Cardiac muscle cell (in vitro differentiated cells and primary cell): ENCODE measurements at regions not wholly inside any gene's neighbourhood (a gene's known extent, or its start where the extent isn't known, plus 50 kb on each side); places are given as distances from the start of the nearest gene placed in this dataset.

ENCODE experiments used
- DNase-seq, 2 donors: peaks; one replicate each; pipeline versions ENCODE4 v3.0.0 to v3.0.0-alpha.2; 2010 to 2017; ENCODE audit warnings: low read depth in 1 of 2, low spot score in 1 of 2
- H3K27ac ChIP-seq: fragments of 200-600 bp; sonication (generic); 2 replicates; pipeline ENCODE4 v1.5.1; 2016
- H3K27me3 ChIP-seq: fragments of 200-600 bp; sonication (generic); 2 replicates; pipeline ENCODE4 v1.6.0; 2016; ENCODE audit warnings: control low read depth
- H3K36me3 ChIP-seq: fragments of 200-600 bp; sonication (generic); 2 replicates; pipeline ENCODE4 v1.5.1; 2016; ENCODE audit warnings: control low read depth
- H3K4me1 ChIP-seq: fragments of 200-600 bp; sonication (generic); 2 replicates; pipeline ENCODE4 v1.8.1; 2017; ENCODE audit warnings: low read depth, mild to moderate bottlenecking, mixed run types
- H3K4me3 ChIP-seq: fragments of 200-600 bp; sonication (generic); 2 replicates; pipeline ENCODE4 v1.5.1; 2016; ENCODE audit warnings: mild to moderate bottlenecking
- H3K9me3 ChIP-seq: fragments of 200-600 bp; sonication (generic); 2 replicates; pipeline ENCODE4 v1.5.1; 2017; ENCODE audit warnings: low read depth, mild to moderate bottlenecking, control low read depth
- TF ChIP-seq, protein P1 (sequence below): IDR thresholded peaks from 2 replicates; pipeline ENCODE4 v1.5.1; 2012; ENCODE audit warnings: low read depth, mild to moderate bottlenecking, low read length

DNA sequence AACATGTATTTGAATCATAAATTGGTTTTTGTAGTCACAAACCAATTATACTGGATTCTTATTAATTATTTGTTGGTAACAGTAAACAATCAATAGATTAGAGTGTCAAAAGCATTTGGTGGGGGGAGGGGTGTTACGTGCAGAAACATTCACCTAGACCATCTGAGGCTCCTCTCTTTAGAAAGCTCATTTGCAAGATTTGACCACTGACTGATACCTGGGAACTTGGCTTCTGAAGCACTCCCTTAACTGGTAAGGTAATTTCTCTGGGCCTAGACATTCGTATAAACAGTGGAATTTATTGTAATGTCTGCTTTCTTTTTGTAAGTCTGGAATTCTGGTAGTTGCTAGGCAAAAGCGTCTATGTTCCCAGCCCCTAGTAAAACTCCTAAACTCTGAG is 243.8 kb upstream of the GBE1 start:
- H3K4me3 ChIP-seq, result no peak overlapping the region
- TF ChIP-seq, protein P1, sequence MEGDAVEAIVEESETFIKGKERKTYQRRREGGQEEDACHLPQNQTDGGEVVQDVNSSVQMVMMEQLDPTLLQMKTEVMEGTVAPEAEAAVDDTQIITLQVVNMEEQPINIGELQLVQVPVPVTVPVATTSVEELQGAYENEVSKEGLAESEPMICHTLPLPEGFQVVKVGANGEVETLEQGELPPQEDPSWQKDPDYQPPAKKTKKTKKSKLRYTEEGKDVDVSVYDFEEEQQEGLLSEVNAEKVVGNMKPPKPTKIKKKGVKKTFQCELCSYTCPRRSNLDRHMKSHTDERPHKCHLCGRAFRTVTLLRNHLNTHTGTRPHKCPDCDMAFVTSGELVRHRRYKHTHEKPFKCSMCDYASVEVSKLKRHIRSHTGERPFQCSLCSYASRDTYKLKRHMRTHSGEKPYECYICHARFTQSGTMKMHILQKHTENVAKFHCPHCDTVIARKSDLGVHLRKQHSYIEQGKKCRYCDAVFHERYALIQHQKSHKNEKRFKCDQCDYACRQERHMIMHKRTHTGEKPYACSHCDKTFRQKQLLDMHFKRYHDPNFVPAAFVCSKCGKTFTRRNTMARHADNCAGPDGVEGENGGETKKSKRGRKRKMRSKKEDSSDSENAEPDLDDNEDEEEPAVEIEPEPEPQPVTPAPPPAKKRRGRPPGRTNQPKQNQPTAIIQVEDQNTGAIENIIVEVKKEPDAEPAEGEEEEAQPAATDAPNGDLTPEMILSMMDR, result no peak
- H3K4me1 ChIP-seq, result peaks cover 7% of the 10 kb centered on the region
- H3K9me3 ChIP-seq, result no peaks in the 10 kb centered on the region
- H3K36me3 ChIP-seq, result no peaks in the 10 kb centered on the region
- no peak overlapping the region for H3K27ac ChIP-seq
- DNase-seq, result no peak
- no peaks in the 10 kb centered on the region for H3K27me3 ChIP-seq

DNA sequence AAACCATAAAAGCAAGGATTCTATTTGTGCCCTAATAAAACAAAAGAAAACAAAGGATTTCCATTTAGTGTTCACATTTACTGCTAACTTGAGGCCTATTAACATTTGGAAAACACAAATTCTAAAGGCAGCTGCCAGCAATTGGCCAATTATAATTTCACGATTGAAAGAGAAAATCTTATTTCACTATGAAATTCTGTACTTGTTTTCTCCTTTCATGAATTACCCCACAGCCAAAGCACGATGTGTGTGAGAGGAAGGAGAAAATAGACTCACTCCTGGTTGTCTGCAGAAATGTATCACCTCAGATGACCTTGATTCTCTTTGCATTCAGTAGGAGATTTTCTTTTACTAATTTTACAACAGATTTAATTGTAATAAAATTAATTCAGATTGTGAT is 242.8 kb upstream of the GBE1 start:
- no peaks in the 10 kb centered on the region for H3K9me3 ChIP-seq
- peaks cover 7% of the 10 kb centered on the region for H3K4me1 ChIP-seq
- TF ChIP-seq, protein P1, result no peak
- H3K36me3 ChIP-seq, result no peaks in the 10 kb centered on the region
- no peak for DNase-seq
- H3K27me3 ChIP-seq, result no peaks in the 10 kb centered on the region
- no peak overlapping the region for H3K4me3 ChIP-seq
- no peak overlapping the region for H3K27ac ChIP-seq

DNA sequence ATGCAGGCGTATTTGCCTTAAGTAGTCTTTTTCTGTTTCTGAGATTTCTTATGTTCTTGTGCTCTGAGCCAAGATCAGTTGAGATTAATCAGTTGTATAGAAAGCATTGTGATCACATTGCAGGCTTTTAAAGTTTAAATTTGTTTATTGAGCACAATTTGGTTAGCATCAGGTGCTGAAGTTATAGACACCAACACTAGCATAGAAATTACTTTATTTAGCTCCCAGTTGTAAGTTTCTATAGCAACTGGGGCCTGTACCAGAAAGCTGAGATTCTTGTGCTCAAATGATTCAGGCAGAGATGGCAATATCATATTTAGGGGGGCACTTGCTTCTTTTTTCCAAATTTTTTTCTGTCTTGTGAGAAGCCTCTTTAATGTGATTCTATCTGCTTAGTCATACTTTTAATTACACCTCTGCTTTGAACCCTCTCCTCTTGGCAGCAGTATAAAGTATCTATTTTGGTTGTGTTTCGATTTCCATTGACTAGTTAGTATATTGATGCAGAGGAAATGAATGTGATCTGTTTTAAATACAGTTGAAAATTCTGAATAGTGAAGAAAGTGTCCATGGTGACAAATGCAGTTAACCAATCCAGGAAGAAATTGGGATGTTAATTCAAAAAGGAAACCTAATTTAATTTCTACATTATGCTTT is 241.7 kb upstream of the GBE1 start:
- TF ChIP-seq, protein P1, result no peak
- Histone ChIP-seq H3K4me1 (peaks cover 7% of the 10 kb centered on the region), H3K36me3 (no peaks in the 10 kb centered on the region), H3K27ac (no peak overlapping the region), H3K27me3 (no peaks in the 10 kb centered on the region), H3K4me3 (no peak overlapping the region), H3K9me3 (no peaks in the 10 kb centered on the region)
- no peak for DNase-seq

DNA sequence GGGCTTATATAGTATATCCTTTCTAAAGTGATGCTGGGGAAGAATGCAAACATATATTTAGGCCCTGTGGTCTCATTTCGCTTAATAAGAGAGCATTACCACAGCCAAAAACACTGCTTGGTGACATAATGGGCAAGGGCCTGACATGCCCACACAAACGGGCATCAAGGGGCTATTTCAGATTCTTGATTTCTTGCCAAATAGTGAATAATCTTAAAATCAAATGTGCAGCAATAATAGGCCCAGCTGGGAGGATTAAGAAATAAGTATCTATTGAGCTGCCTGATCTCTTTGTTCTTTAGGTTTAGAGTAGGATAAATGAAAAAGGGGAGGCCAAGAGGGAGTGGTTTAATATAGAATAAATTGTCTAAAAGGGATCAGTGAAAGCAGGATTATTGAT is 241.0 kb upstream of the GBE1 start:
- TF ChIP-seq, protein P1, result no peak
- Histone ChIP-seq H3K4me3 (no peak overlapping the region), H3K4me1 (peaks cover 7% of the 10 kb centered on the region), H3K36me3 (no peaks in the 10 kb centered on the region), H3K27me3 (no peaks in the 10 kb centered on the region), H3K27ac (no peak overlapping the region), H3K9me3 (no peaks in the 10 kb centered on the region)
- DNase-seq, result no peak

DNA sequence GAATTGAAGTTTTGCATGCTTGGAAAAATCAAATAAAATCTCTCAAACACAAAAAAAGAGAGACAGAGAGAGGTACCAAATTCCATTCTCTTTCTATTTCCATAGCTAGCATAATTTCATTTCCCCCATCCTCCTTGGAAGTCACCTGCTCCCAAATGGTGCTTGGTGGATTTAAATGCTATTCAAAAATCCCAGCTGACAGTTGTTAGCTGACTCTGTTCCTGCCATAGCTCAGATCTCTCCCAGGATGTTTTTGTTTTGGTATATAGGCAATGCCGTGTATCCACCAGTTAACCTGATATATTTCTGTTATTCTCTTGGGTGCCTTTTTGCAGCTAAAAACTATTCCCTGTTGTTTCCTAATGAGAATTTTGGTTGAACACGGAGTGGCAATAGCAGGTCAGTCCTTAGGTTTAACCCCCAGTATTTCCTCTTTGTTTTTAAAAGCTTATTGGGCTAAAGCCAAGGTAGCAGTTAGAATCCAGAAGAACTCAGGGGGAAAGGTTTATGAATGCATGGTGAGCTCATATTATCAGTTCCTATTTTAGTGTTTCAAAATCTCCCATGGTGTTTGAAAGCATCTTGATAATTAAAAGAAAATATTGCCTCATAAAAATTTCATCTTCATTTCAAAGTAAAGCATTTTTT is 240.0 kb upstream of the GBE1 start:
- Histone ChIP-seq H3K36me3 (no peaks in the 10 kb centered on the region), H3K4me1 (peaks cover 7% of the 10 kb centered on the region), H3K4me3 (no peak overlapping the region), H3K27me3 (no peaks in the 10 kb centered on the region), H3K9me3 (no peaks in the 10 kb centered on the region), H3K27ac (no peak overlapping the region)
- no peak for DNase-seq
- TF ChIP-seq, protein P1, result no peak
